Adipocyte (in vitro differentiated cells): ENCODE measurements at regions not wholly inside any gene's neighbourhood (a gene's known extent, or its start where the extent isn't known, plus 50 kb on each side); places are given as distances from the start of the nearest gene placed in this dataset.
"Not testable (repeated sequence)": the region's sequence is repeated elsewhere in the genome, so short reads cannot be mapped to it uniquely, and the experiment has no call there.

Experiments used
- DNase-seq: peaks from one replicate; pipeline ENCODE4 v3.0.0-alpha.2; 2015; ENCODE audit warnings: low read depth
- H3K27me3 ChIP-seq: replicated peaks from 2 replicates; pipeline ENCODE4 v1.7.0; 2013; ENCODE audit warnings: mild to moderate bottlenecking, low read length, moderate library complexity; ENCODE audit not compliant: control insufficient read depth, insufficient read depth
- H3K36me3 ChIP-seq: 2 replicates; pipeline ENCODE4 v1.7.0; 2013; ENCODE audit warnings: low read length, mild to moderate bottlenecking, moderate library complexity; ENCODE audit not compliant: control insufficient read depth, insufficient read depth, severe bottlenecking
- H3K4me1 ChIP-seq: 2 replicates; pipeline ENCODE4 v1.7.0; 2013; ENCODE audit warnings: mild to moderate bottlenecking, low read length, moderate library complexity; ENCODE audit not compliant: control insufficient read depth, insufficient read depth
- H3K4me3 ChIP-seq: 2 replicates; pipeline ENCODE4 v1.7.0; 2013; ENCODE audit warnings: mild to moderate bottlenecking, low read length, moderate library complexity
- H3K9ac ChIP-seq: 2 replicates; pipeline ENCODE4 v1.7.0; 2013; ENCODE audit warnings: mild to moderate bottlenecking, low read length, moderate library complexity
- H3K9me3 ChIP-seq: 2 replicates; pipeline ENCODE4 v1.7.0; 2013; ENCODE audit warnings: mild to moderate bottlenecking, low read length, moderate library complexity; ENCODE audit not compliant: control insufficient read depth

DNA sequence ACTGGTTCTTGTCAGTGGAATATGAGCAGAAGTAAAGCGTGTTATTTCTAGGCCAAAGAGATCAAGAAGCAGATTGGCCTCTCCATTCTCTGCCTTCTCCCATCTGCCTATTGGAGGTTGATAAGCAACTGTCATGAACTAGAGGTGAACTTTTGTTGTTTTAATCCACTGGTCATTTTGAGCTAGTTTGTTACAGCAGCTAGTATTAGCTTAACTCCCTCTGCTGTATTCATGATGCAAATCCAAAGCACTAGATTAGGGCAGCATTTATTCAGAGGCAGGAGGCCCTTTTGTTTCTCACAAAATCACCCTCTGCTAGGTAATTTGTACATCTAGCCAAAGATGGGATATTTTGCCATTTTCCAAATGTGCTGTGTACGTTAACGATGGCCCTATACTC is 97.3 kb upstream of the DPT start:
- Histone ChIP-seq H3K9ac (no peak overlapping the region), H3K27me3 (peaks cover 9% of the 10 kb centered on the region), H3K36me3 (no peaks in the 10 kb centered on the region), H3K4me1 (no peaks in the 10 kb centered on the region), H3K4me3 (no peak overlapping the region), H3K9me3 (peaks cover 7% of the 10 kb centered on the region)
- no peak for DNase-seq

DNA sequence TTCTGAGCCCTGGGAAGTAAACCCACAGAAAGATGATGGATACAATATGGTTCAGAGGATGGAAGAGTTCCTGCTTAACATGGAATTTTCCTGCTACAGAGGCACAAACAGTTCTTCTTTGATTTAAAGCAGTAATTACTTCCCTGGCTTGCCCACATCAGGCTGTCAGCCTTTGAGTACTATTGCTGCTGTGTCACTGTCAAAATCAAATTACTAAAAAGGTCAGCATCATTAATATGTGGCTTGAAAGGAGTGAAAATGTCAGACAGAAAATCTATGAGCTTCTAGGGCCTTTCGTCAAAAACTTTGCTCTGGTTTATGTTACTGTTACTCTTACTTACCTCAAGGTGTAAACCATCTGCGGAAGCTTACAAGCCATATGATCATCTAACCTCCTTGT is 98.6 kb upstream of the DPT start:
- peaks cover 7% of the 10 kb centered on the region for H3K9me3 ChIP-seq
- peaks cover 15% of the 10 kb centered on the region for H3K27me3 ChIP-seq
- no peak for DNase-seq
- no peaks in the 10 kb centered on the region for H3K36me3 ChIP-seq
- H3K4me1 ChIP-seq, result no peaks in the 10 kb centered on the region
- no peak overlapping the region for H3K9ac ChIP-seq
- H3K4me3 ChIP-seq, result no peak overlapping the region

DNA sequence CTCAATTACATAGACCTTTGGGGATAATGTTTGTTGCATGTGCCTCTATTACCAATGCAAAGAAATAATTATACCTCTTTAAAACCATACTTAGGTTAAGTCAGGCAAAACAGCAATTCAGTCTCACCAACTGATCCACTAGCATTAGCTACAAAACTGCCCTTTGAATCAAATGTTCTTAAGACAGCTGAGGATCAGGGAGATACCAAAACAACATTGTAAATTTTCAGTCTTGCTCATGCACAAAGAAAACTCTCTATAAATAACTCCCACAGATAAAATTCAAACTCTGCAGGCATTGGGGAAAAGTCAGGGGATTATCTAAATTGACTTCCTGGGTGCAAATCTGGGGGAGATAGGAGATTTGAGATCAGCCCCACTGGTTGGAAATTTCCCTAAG is 100.9 kb upstream of the DPT start:
- Histone ChIP-seq H3K9ac (no peak overlapping the region), H3K4me1 (no peaks in the 10 kb centered on the region), H3K4me3 (no peak overlapping the region), H3K36me3 (no peaks in the 10 kb centered on the region), H3K27me3 (peaks cover 15% of the 10 kb centered on the region), H3K9me3 (peaks cover 3% of the 10 kb centered on the region)
- DNase-seq, result no peak

DNA sequence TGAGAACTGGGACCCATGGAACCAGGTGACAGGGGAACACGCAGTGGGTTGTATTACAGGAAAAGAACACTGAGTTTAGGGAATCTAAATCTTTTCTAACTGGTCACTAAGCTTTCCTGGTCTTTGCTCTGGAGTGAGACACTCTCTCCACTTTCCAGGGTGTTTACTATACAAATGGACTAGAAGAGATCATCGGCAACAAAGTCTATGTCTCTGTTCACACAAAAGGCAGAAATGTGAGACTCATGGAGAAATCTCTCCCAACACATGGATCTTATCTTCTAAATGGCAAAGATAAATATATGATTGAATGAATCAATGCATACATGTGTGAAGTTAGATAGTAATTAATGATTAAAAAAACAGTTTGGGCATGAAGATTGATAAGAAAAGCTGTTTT is 101.6 kb upstream of the DPT start:
- H3K4me3 ChIP-seq, result no peak overlapping the region

DNA sequence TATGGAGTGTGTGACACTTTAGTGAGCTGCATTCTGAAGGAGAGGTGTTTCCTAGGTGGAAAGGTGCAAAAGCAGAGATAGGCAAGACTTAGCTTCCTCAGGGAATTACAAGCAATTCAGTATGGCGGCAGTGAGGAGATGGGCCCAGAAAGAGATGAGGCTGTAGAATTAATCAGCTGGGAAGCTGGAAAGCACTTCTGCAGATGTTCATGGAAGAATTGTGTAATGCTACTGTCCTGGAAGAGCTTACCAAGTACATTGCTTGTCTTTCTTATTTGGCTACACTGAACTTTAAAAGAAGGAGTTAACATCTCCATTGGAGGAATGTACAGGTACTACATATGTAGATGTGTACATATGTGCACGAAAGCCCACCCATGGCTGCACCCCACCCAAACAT is 103.7 kb upstream of the DPT start:
- Histone ChIP-seq H3K9me3 (no peaks in the 10 kb centered on the region), H3K4me3 (no peak overlapping the region), H3K9ac (no peak overlapping the region), H3K4me1 (no peaks in the 10 kb centered on the region), H3K27me3 (peaks cover 19% of the 10 kb centered on the region), H3K36me3 (no peaks in the 10 kb centered on the region)
- DNase-seq, result no peak

More for the DNA sequence above, 101.6 kb upstream of the DPT start:
- DNase-seq, result no peak
- H3K27me3 ChIP-seq, result peaks cover 15% of the 10 kb centered on the region
- no peaks in the 10 kb centered on the region for H3K9me3 ChIP-seq
- no peaks in the 10 kb centered on the region for H3K36me3 ChIP-seq
- H3K4me1 ChIP-seq, result no peaks in the 10 kb centered on the region
- H3K9ac ChIP-seq, result no peak overlapping the region

DNA sequence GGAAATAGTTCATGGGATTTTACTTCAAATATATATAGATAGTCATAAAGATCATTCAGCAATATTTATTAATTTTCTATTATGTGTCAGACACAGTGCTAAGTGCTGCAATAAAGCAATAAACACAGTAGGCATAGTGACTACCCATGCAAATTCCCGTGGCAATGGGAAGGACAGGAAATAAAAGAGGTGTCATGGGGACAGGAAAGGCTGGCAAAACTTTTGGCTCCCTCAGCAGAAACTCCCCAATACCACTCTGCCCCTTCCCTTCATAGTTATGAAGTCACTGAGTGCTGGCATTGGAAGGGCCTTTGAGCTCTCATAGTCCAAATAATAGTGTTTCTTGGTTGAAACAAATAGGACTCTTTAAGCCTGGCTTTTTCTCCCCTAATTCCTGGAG is 104.4 kb upstream of the DPT start:
- Histone ChIP-seq H3K9ac (no peak overlapping the region), H3K4me1 (no peaks in the 10 kb centered on the region), H3K4me3 (no peak overlapping the region), H3K36me3 (no peaks in the 10 kb centered on the region), H3K27me3 (peaks cover 19% of the 10 kb centered on the region), H3K9me3 (no peaks in the 10 kb centered on the region)
- DNase-seq, result no peak

DNA sequence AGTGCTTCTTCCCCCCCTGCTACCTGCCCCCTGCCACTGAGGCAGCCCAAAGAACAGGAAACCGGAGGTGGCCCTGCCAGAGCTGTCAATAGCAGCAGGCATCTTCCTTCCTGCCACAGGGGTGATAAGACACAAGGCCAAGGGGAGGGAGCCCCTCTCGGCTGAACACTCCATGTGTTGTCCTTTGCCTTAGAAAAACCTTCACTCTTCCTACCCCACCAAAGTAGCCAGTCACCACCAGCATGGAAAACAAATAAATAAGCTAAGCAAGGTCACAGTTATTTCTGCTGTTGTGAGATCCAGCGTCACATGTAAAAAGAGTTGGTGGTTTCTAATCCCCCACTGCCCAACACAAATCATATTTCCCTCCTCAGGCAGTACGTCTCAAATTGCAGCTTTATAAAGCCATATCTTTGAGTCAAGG is 104.8 kb upstream of the DPT start:
- DNase-seq, result no peak
- Histone ChIP-seq H3K27me3 (peaks cover 19% of the 10 kb centered on the region), H3K4me3 (no peak overlapping the region), H3K36me3 (no peaks in the 10 kb centered on the region), H3K9ac (no peak overlapping the region), H3K9me3 (no peaks in the 10 kb centered on the region), H3K4me1 (no peaks in the 10 kb centered on the region)

DNA sequence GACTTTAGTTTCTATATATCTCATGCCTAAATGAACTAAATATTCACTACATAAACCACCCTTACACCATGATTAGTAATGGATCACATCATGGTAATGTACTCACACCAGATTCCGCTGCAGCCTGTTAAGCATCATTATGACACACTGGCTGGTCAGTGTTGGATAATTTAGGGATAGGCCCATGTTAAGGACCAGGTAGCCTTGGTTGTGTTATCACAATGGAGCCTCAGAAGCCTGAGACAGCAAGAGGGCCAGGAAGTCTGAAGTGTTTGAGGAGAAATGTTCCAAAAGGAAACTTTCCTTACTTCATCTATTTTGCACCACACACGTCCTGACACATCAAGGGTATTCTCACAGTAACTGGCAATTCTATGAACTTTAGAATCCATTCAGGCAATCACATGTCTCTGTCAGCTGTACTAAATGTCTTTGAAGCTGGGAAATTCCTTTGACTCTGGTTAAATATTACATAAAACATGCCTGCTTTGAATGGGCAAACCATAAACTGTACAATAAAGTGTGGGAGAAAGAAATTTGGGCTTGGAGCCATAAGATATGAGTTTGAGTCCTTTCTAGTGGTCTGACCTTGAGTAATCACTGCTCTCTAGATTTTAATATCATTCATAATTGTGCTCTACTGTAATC is 105.3 kb upstream of the DPT start:
- Histone ChIP-seq H3K27me3 (peaks cover 19% of the 10 kb centered on the region), H3K36me3 (no peaks in the 10 kb centered on the region), H3K9ac (no peak overlapping the region), H3K9me3 (no peaks in the 10 kb centered on the region), H3K4me1 (no peaks in the 10 kb centered on the region), H3K4me3 (no peak overlapping the region)
- no peak for DNase-seq

DNA sequence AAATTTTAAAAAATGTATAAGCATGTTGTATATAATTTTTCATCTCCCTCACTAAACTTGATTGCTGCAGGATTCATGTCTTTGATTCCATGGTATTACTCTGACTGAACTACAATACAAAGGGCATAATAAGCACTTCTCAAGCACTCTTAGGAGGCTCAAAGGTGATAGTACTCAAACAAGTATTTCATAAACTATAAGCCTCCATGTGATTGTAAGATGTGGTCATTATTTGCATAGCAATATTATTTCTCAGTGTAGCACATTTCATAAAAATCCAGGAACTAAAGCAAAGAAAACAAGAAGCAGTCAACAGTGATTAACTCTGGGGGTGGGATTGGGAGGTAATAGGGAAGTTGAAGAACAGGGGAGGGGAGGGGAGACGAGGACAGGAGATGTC is 106.2 kb upstream of the DPT start:
- Histone ChIP-seq H3K27me3 (peaks cover 17% of the 10 kb centered on the region), H3K9ac (no peak overlapping the region), H3K9me3 (no peaks in the 10 kb centered on the region), H3K4me3 (no peak overlapping the region), H3K4me1 (no peaks in the 10 kb centered on the region), H3K36me3 (no peaks in the 10 kb centered on the region)
- DNase-seq, result no peak

DNA sequence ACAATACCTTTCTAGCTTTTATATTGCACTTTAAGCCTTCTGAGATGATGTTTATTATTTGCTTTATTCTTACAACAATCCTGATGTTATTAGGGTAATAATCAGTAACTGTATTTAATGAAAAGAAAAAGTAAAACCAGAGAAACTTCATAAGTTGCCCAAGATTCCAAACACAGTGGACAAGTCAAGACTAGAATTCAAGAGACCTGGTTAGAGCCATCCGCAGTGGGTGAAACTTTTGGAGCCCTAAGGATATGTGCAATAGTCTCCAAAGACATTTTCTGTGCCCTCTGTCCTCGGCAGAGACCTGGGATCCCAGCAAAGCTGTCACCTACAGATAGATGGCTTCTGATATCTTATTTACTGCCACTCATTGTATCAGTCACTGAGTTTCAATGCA is 106.8 kb upstream of the DPT start:
- H3K9me3 ChIP-seq, result no peaks in the 10 kb centered on the region
- H3K9ac ChIP-seq, result no peak overlapping the region
- no peak overlapping the region for H3K4me3 ChIP-seq
- no peaks in the 10 kb centered on the region for H3K4me1 ChIP-seq
- no peak for DNase-seq
- H3K36me3 ChIP-seq, result no peaks in the 10 kb centered on the region
- peaks cover 13% of the 10 kb centered on the region for H3K27me3 ChIP-seq

DNA sequence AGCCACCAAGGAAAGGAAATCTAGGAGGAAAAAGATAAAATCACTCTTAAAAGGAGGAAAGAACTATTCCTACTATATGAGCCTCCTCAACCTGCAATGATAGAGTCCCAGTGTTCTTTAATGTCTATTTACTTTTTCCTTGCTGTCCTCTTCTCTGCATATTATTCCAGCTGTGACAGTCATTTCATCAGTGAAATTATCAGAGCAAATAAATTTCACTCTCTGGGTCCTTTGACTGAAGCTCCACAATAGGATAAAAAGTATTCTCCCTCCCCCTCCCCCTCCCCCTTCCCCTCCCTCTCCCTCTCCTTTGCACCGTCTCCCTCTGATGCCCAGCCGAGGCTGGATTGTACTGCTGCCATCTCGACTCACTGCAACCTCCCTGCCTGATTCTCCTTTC is 107.5 kb upstream of the DPT start:
- Histone ChIP-seq H3K4me3 (no peak overlapping the region), H3K36me3 (no peaks in the 10 kb centered on the region), H3K9me3 (no peaks in the 10 kb centered on the region), H3K9ac (no peak overlapping the region), H3K4me1 (no peaks in the 10 kb centered on the region), H3K27me3 (peaks cover 8% of the 10 kb centered on the region)
- no peak for DNase-seq

DNA sequence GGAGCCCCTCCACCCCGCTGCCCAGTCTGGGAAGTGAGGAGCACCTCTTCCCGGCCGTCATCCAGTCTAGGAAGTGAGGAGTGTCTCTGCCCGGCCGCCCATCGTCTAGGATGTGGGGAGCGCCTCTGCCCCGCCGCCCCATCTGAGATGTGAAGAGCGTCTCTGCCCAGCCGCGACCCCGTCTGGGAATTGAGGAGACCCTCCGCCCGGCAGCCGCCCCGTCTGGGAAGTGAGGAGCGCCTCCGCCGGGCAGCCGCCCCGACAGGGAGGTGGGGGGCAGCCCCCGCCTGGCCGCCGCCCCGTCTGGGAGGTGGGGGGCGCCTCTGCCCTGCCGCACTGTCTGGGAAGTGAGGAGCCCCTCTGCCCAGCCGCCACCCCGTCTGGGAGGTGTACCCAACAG is 108.2 kb upstream of the DPT start:
- H3K4me1 ChIP-seq, H3K36me3 ChIP-seq, H3K4me3 ChIP-seq, H3K9me3 ChIP-seq, DNase-seq, H3K9ac ChIP-seq, H3K27me3 ChIP-seq: not testable (repeated sequence)
